GM12872 (cell line): ENCODE measurements at regions not wholly inside any gene's neighbourhood (a gene's known extent, or its start where the extent isn't known, plus 50 kb on each side); places are given as distances from the start of the nearest gene placed in this dataset.

Experiments
- CTCF ChIP-seq: IDR thresholded peaks from 3 replicates; pipeline ENCODE4 v1.5.1; 2011; ENCODE audit warnings: low read depth, mild to moderate bottlenecking, low read length, moderate library complexity; ENCODE audit not compliant: insufficient read depth

DNA sequence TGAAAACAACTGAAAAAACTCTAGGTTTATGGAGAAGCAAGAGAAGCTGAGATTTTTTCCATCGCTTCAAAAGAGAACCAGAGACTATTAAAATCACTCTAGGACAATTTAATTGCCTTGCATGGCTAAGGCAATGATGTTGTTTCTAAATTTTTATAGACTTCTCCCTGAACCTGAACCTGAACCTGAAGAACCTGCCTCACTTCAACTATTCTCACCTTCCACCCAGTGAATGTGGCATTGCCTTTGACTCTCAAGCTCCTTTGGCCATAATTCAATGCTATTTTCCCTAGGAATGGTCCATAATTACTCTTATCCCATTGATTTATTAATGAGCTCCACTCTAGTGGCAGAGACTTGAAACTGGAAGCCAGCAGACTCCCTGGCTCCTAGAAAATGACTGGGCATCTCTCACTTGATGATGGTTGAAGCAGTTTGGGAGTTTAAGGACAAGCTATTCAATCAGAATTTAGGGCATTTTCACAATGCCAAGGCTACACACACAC, 303.8 kb upstream of the UBE2E3 start:
- no peak for TF ChIP-seq CTCF

GRCh38 chr2:180675170-180675569, 305.2 kb upstream of the UBE2E3 start:
- TF ChIP-seq CTCF = no peak

GRCh38 chr2:180672377-180672776, 308.0 kb upstream of the UBE2E3 start:
- TF ChIP-seq CTCF = no peak

DNA sequence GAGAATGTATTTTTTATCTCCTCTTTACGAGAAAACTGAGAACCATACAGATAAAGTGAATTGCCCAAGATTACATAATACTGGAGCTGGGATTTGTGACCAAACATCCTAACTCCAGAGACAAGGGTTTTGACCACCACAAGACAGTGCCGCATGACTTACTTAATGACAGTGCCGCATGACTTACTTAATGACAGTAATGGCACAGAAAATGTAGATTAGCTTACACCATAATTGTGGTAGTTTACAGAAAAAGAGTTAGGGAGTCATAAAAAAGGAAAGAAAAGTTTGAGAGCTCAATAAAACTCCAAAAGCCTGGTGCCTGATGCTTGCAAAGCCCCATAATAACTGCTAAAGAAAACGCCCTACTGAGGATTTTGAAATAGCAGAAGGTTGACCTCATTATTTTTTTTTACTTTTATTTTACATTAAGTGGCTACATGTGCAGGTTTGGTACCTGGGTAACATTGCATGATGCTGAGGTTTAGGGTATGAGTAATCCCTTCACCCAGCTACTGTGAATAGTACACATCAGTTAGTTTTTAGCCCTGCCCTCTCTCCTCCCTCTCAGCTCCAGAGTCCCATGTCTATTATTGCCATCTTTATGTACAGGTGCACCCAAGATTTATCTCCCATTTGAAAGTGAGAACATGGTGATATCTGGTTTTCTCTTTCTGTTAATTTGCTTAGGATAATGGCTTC, 310.0 kb upstream of the UBE2E3 start:
- TF ChIP-seq CTCF = no peak

DNA sequence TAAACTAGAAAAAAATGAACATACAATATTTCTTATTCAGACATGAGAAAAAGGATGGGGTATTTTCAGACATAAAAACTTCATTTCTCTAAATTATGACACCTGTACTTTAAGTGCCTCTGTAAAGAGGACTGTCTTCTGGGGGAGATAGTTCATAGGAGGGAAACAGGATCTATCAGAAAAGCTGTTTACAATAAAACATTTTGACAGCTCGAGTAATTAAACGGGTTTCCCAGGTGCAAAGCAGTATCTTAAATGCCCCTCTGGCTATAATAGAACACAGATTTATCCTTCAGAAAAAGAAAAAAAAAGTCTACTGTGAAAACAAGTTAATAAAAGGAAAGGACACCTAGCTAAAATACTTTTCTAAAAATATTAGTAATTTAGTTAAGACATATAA, 311.4 kb upstream of the UBE2E3 start:
- no peak for TF ChIP-seq CTCF

DNA sequence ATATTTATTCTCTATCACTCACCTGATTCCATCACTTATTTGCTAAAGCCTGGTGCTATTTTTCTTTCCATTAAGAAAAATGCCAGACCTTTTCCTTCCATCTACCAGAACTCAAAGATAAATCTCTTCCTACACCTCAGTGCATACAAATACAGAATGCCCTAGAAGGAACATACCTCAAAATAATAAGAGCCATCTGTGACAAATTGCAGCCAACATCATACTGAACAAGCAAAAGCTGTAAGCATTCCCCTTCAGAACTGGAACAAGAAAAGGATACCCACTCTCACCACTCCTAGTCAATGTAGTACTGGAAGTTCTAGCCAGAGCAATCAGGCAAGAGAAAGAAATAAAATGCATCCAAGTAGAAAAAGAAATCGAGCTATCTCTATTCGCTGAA, 315.9 kb upstream of the UBE2E3 start:
- no peak for TF ChIP-seq CTCF

GRCh38 chr2:180662941-180663471, 317.4 kb upstream of the UBE2E3 start:
- TF ChIP-seq CTCF = no peak
